Large intestine (tissue), 3 donors: ENCODE measurements at regions not wholly inside any gene's neighbourhood (a gene's known extent, or its start where the extent isn't known, plus 50 kb on each side); places are given as distances from the start of the nearest gene placed in this dataset.
"Not testable (repeated sequence)": the region's sequence is repeated elsewhere in the genome, so short reads cannot be mapped to it uniquely, and the experiment has no call there.

Experiments
- DNase-seq, 2 donors: peaks; one replicate each; pipeline versions ENCODE4 v3.0.0 to v3.0.0-alpha.2; 2013
- H3K27ac ChIP-seq: one replicate; pipeline ENCODE4 v1.5.1; 2013; ENCODE audit warnings: low read length
- H3K27me3 ChIP-seq: 2 replicates; pipeline ENCODE4 v1.6.1; 2013; ENCODE audit warnings: low read length; ENCODE audit not compliant: control insufficient read depth, insufficient read depth
- H3K36me3 ChIP-seq: 2 replicates; pipeline ENCODE4 v1.6.1; 2013; ENCODE audit warnings: low read length; ENCODE audit not compliant: control insufficient read depth, insufficient read depth
- H3K4me1 ChIP-seq: one replicate; pipeline ENCODE4 v1.6.1; 2013; ENCODE audit warnings: low read length; ENCODE audit not compliant: control insufficient read depth, insufficient read depth
- H3K4me3 ChIP-seq: one replicate; pipeline ENCODE4 v1.5.1; 2013; ENCODE audit warnings: low read length
- H3K9me3 ChIP-seq: one replicate; pipeline ENCODE4 v1.6.1; 2013; ENCODE audit warnings: mild to moderate bottlenecking, low read depth, low read length, moderate library complexity; ENCODE audit not compliant: control insufficient read depth
- WGBS: methylation state at CpG from one replicate; pipeline ENCODE4 v1.1.5; 2013; ENCODE audit warnings: low lambda C conversion rate; ENCODE audit not compliant: insufficient coverage; 5-methylcytosine and 5-hydroxymethylcytosine counted together

GRCh38 chr4:93888308-93888707, 59.8 kb downstream of the ATOH1 start:
- Histone ChIP-seq H3K36me3 (no peaks in the 10 kb centered on the region), H3K27me3 (no peaks in the 10 kb centered on the region)

GRCh38 chr4:93888768-93889167, 60.2 kb downstream of the ATOH1 start:
- no peak overlapping the region for H3K27ac ChIP-seq
- no peaks in the 10 kb centered on the region for H3K4me1 ChIP-seq
- no peak overlapping the region for H3K4me3 ChIP-seq
- H3K36me3 ChIP-seq: no peaks in the 10 kb centered on the region
- no peak for DNase-seq
- H3K9me3 ChIP-seq: no peaks in the 10 kb centered on the region
- H3K27me3 ChIP-seq: no peaks in the 10 kb centered on the region

More at GRCh38 chr4:93888308-93888707, 59.8 kb downstream of the ATOH1 start:
- DNase-seq: no peak
- no peaks in the 10 kb centered on the region for H3K4me1 ChIP-seq
- no peak overlapping the region for H3K27ac ChIP-seq
- no peak overlapping the region for H3K4me3 ChIP-seq
- no peaks in the 10 kb centered on the region for H3K9me3 ChIP-seq

GRCh38 chr4:93891244-93891643, 62.7 kb downstream of the ATOH1 start:
- Histone ChIP-seq H3K9me3 (no peaks in the 10 kb centered on the region), H3K36me3 (no peaks in the 10 kb centered on the region), H3K27ac (no peak overlapping the region), H3K4me3 (no peak overlapping the region), H3K4me1 (no peaks in the 10 kb centered on the region), H3K27me3 (no peaks in the 10 kb centered on the region)
- DNase-seq: no peak
- 50% methylated on average over 2 of the region's 2 CpGs for WGBS

GRCh38 chr4:93894995-93895394, 66.4 kb downstream of the ATOH1 start:
- DNase-seq: no peak
- Histone ChIP-seq H3K4me1 (no peaks in the 10 kb centered on the region), H3K4me3 (no peak overlapping the region), H3K27me3 (no peaks in the 10 kb centered on the region), H3K27ac (no peak overlapping the region), H3K36me3 (no peaks in the 10 kb centered on the region), H3K9me3 (no peaks in the 10 kb centered on the region)
- 33% methylated on average over 1 of the region's 2 CpGs for WGBS

- no peak for DNase-seq
- Histone ChIP-seq H3K9me3 (no peaks in the 10 kb centered on the region), H3K27ac (no peak overlapping the region), H3K4me3 (no peak overlapping the region), H3K36me3 (no peaks in the 10 kb centered on the region), H3K4me1 (no peaks in the 10 kb centered on the region), H3K27me3 (no peaks in the 10 kb centered on the region)
- WGBS: no CpG with 5 or more reads among the region's 1 CpG
Measured at GRCh38 chr4:93896516-93896915, 68.0 kb downstream of the ATOH1 start.

GRCh38 chr4:93897559-93897958, 69.0 kb downstream of the ATOH1 start:
- no peaks in the 10 kb centered on the region for H3K36me3 ChIP-seq
- 100% methylated on average over 1 of the region's 1 CpG for WGBS
- DNase-seq: no peak
- H3K4me1 ChIP-seq: no peaks in the 10 kb centered on the region
- no peaks in the 10 kb centered on the region for H3K9me3 ChIP-seq
- no peak overlapping the region for H3K4me3 ChIP-seq
- no peak overlapping the region for H3K27ac ChIP-seq
- H3K27me3 ChIP-seq: no peaks in the 10 kb centered on the region

GRCh38 chr4:93908778-93909177, 80.2 kb downstream of the ATOH1 start:
- Histone ChIP-seq H3K4me3 (no peak overlapping the region), H3K27me3 (no peaks in the 10 kb centered on the region), H3K9me3 (no peaks in the 10 kb centered on the region), H3K27ac (no peak overlapping the region), H3K4me1 (no peaks in the 10 kb centered on the region), H3K36me3 (no peaks in the 10 kb centered on the region)
- WGBS: 50% methylated on average over 2 of the region's 3 CpGs
- DNase-seq: no peak

- no peaks in the 10 kb centered on the region for H3K36me3 ChIP-seq
- DNase-seq: no peak
- H3K9me3 ChIP-seq: no peaks in the 10 kb centered on the region
- no peaks in the 10 kb centered on the region for H3K27me3 ChIP-seq
- H3K4me1 ChIP-seq: no peaks in the 10 kb centered on the region
- H3K4me3 ChIP-seq: no peak overlapping the region
- no peak overlapping the region for H3K27ac ChIP-seq
- WGBS: 100% methylated on average over 1 of the region's 2 CpGs
Measured at GRCh38 chr4:93911671-93912070, 83.1 kb downstream of the ATOH1 start.

GRCh38 chr4:93912146-93912545, 83.6 kb downstream of the ATOH1 start:
- no peak for DNase-seq
- H3K36me3 ChIP-seq: no peaks in the 10 kb centered on the region
- no peak overlapping the region for H3K4me3 ChIP-seq
- H3K4me1 ChIP-seq: no peaks in the 10 kb centered on the region
- no peak overlapping the region for H3K27ac ChIP-seq
- H3K9me3 ChIP-seq: no peaks in the 10 kb centered on the region
- H3K27me3 ChIP-seq: no peaks in the 10 kb centered on the region
- 86% methylated on average over 2 of the region's 2 CpGs for WGBS

GRCh38 chr4:93918856-93919255, 90.3 kb downstream of the ATOH1 start:
- Histone ChIP-seq H3K4me3 (no peak overlapping the region), H3K36me3 (no peaks in the 10 kb centered on the region), H3K4me1 (no peaks in the 10 kb centered on the region), H3K27me3 (no peaks in the 10 kb centered on the region), H3K27ac (no peak overlapping the region), H3K9me3 (no peaks in the 10 kb centered on the region)
- no peak for DNase-seq
- no CpG with 5 or more reads among the region's 2 CpGs for WGBS

GRCh38 chr4:93923570-93923969, 95.0 kb downstream of the ATOH1 start:
- DNase-seq, H3K9me3 ChIP-seq, H3K36me3 ChIP-seq, H3K27me3 ChIP-seq, H3K4me3 ChIP-seq, H3K4me1 ChIP-seq, H3K27ac ChIP-seq: not testable (repeated sequence)
- WGBS: no CpG with 5 or more reads among the region's 2 CpGs
